Liver (tissue), 3 donors: ENCODE measurements at regions not wholly inside any gene's neighbourhood (a gene's known extent, or its start where the extent isn't known, plus 50 kb on each side); places are given as distances from the start of the nearest gene placed in this dataset.

Experiments
- EGR1 ChIP-seq, 2 donors: IDR thresholded peaks; 2 replicates each; pipeline ENCODE4 v1.6.1; 2016 to 2018; ENCODE audit warnings: antibody characterized with exemption in 2 of 2, low read depth in 2 of 2
- FOXA1 ChIP-seq: IDR thresholded peaks from 2 replicates; pipeline ENCODE4 v1.6.1; 2016; ENCODE audit warnings: antibody characterized with exemption
- GABPA ChIP-seq, 2 donors: IDR thresholded peaks in 1 of 2; conservative IDR thresholded peaks in 1 of 2; 2 replicates each; pipeline ENCODE4 v1.6.1; 2016; ENCODE audit warnings: antibody characterized with exemption in 2 of 2, mild to moderate bottlenecking in 1 of 2, moderate library complexity in 1 of 2
- JUND ChIP-seq, 2 donors: IDR thresholded peaks; 2 replicates each; pipeline ENCODE4 v1.6.1; 2016; ENCODE audit warnings: antibody characterized with exemption in 2 of 2
- RAD21 ChIP-seq, 2 donors: IDR thresholded peaks; 2 replicates each; pipeline ENCODE4 v1.6.1; 2016; ENCODE audit warnings: antibody characterized with exemption in 2 of 2, mild to moderate bottlenecking in 2 of 2
- RXRA ChIP-seq, 2 donors: IDR thresholded peaks; 2 replicates each; pipeline ENCODE4 v1.6.1; 2017 to 2018; ENCODE audit warnings: antibody characterized with exemption in 2 of 2, mild to moderate bottlenecking in 1 of 2
- SP1 ChIP-seq: IDR thresholded peaks from 2 replicates; pipeline ENCODE4 v1.6.1; 2018; ENCODE audit warnings: antibody characterized with exemption, mild to moderate bottlenecking
- TAF1 ChIP-seq: conservative IDR thresholded peaks from 2 replicates; pipeline ENCODE4 v1.6.1; 2016; ENCODE audit warnings: antibody characterized with exemption, mild to moderate bottlenecking
- YY1 ChIP-seq: IDR thresholded peaks from 2 replicates; pipeline ENCODE4 v1.6.1; 2016; ENCODE audit warnings: antibody characterized with exemption, mild to moderate bottlenecking
- TF ChIP-seq, protein P1 (sequence below): fragments of 150-350 bp; IDR thresholded peaks from 2 replicates; pipeline ENCODE4 v1.5.1; 2017; ENCODE audit warnings: improper control_type of control experiment, low read depth, low read length; ENCODE audit not compliant: missing input control
- TF ChIP-seq, protein P2 (sequence below): IDR thresholded peaks from 2 replicates; pipeline ENCODE4 v1.6.1; 2016; ENCODE audit warnings: antibody characterized with exemption
- TF ChIP-seq, protein P3 (sequence below): IDR thresholded peaks from 2 replicates; pipeline ENCODE4 v1.6.1; 2016; ENCODE audit warnings: antibody characterized with exemption, mild to moderate bottlenecking
- TF ChIP-seq, protein P4 (sequence below): IDR thresholded peaks from 2 replicates; pipeline ENCODE4 v1.6.1; 2016; ENCODE audit warnings: antibody characterized with exemption
- TF ChIP-seq, protein P5 (sequence below): IDR thresholded peaks from 2 replicates; pipeline ENCODE4 v1.6.1; 2016; ENCODE audit warnings: antibody characterized with exemption
- donor health status: healthy.
- donor health status: healthy.

DNA sequence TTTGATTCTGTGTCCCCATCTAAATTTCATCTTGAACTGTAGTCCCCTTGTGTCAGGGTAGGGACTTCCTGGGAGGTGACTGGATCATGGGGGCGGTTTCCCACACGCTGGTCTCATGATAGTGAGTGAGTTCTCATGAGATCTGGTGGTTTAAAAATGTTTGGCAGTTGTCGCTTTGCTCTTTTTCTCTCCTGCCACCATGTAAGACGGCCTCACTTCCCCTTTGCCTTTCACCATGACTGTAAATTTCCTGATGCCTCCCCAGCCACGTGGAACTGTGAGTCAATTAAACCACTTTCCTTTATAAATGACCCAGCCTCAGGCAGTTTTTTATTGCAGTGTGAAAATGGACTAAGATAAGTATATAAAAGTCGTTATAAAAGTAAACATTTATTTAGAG, 80.5 kb upstream of the SGK1 start:
- TF ChIP-seq, protein P1, sequence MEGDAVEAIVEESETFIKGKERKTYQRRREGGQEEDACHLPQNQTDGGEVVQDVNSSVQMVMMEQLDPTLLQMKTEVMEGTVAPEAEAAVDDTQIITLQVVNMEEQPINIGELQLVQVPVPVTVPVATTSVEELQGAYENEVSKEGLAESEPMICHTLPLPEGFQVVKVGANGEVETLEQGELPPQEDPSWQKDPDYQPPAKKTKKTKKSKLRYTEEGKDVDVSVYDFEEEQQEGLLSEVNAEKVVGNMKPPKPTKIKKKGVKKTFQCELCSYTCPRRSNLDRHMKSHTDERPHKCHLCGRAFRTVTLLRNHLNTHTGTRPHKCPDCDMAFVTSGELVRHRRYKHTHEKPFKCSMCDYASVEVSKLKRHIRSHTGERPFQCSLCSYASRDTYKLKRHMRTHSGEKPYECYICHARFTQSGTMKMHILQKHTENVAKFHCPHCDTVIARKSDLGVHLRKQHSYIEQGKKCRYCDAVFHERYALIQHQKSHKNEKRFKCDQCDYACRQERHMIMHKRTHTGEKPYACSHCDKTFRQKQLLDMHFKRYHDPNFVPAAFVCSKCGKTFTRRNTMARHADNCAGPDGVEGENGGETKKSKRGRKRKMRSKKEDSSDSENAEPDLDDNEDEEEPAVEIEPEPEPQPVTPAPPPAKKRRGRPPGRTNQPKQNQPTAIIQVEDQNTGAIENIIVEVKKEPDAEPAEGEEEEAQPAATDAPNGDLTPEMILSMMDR = no peak
- TF ChIP-seq, protein P2, sequence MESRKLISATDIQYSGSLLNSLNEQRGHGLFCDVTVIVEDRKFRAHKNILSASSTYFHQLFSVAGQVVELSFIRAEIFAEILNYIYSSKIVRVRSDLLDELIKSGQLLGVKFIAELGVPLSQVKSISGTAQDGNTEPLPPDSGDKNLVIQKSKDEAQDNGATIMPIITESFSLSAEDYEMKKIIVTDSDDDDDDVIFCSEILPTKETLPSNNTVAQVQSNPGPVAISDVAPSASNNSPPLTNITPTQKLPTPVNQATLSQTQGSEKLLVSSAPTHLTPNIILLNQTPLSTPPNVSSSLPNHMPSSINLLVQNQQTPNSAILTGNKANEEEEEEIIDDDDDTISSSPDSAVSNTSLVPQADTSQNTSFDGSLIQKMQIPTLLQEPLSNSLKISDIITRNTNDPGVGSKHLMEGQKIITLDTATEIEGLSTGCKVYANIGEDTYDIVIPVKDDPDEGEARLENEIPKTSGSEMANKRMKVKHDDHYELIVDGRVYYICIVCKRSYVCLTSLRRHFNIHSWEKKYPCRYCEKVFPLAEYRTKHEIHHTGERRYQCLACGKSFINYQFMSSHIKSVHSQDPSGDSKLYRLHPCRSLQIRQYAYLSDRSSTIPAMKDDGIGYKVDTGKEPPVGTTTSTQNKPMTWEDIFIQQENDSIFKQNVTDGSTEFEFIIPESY = no peak
- TF ChIP-seq TAF1 (no peak), GABPA (IDR thresholded peaks at IDR 0.05 in 1 of 2, conservative IDR thresholded peaks at IDR 0.05 in 1 of 2) (no peak), SP1 (no peak), JUND (IDR thresholded peaks at IDR 0.05) (no peak), YY1 (no peak), EGR1 (IDR thresholded peaks at IDR 0.05; ENCODE audit: low read depth in 2 of 2) (no peak), RAD21 (IDR thresholded peaks at IDR 0.05) (no peak), FOXA1 (no peak), RXRA (IDR thresholded peaks at IDR 0.05) (no peak)
- TF ChIP-seq, protein P3, sequence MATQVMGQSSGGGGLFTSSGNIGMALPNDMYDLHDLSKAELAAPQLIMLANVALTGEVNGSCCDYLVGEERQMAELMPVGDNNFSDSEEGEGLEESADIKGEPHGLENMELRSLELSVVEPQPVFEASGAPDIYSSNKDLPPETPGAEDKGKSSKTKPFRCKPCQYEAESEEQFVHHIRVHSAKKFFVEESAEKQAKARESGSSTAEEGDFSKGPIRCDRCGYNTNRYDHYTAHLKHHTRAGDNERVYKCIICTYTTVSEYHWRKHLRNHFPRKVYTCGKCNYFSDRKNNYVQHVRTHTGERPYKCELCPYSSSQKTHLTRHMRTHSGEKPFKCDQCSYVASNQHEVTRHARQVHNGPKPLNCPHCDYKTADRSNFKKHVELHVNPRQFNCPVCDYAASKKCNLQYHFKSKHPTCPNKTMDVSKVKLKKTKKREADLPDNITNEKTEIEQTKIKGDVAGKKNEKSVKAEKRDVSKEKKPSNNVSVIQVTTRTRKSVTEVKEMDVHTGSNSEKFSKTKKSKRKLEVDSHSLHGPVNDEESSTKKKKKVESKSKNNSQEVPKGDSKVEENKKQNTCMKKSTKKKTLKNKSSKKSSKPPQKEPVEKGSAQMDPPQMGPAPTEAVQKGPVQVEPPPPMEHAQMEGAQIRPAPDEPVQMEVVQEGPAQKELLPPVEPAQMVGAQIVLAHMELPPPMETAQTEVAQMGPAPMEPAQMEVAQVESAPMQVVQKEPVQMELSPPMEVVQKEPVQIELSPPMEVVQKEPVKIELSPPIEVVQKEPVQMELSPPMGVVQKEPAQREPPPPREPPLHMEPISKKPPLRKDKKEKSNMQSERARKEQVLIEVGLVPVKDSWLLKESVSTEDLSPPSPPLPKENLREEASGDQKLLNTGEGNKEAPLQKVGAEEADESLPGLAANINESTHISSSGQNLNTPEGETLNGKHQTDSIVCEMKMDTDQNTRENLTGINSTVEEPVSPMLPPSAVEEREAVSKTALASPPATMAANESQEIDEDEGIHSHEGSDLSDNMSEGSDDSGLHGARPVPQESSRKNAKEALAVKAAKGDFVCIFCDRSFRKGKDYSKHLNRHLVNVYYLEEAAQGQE = no peak
- TF ChIP-seq, protein P4, sequence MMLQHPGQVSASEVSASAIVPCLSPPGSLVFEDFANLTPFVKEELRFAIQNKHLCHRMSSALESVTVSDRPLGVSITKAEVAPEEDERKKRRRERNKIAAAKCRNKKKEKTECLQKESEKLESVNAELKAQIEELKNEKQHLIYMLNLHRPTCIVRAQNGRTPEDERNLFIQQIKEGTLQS = no peak
- TF ChIP-seq, protein P5, sequence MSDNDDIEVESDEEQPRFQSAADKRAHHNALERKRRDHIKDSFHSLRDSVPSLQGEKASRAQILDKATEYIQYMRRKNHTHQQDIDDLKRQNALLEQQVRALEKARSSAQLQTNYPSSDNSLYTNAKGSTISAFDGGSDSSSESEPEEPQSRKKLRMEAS = no peak
